CD4-positive, alpha-beta T cell treated with Interleukin-4 for 4 hours (primary cell): ENCODE measurements at regions not wholly inside any gene's neighbourhood (a gene's known extent, or its start where the extent isn't known, plus 50 kb on each side); places are given as distances from the start of the nearest gene placed in this dataset.
"Not testable (repeated sequence)": the region's sequence is repeated elsewhere in the genome, so short reads cannot be mapped to it uniquely, and the experiment has no call there.

ENCODE experiments used
- DNase-seq: peaks from one replicate; pipeline ENCODE4 v3.0.0-alpha.2; 2020

DNA sequence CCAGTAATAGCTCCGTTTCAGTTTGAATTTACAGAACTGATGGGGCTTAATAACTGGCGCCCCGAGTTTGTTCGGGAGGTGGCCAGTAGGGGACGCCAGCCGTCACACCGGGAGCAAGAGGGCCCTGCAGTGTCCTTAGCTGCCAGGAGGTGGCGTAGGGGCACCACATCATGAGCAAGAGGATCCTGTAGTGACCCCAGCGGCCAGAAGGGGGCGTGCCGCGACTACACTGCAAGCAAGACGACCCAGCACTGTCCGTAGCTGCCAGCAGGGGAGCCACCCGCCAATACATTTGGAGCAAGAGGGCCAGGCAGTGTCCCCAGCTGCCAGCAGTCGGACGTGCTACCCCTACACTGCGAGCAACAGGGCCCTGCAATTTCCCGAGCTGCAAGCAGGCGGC, 663.7 kb upstream of the B3GAT1 start:
- peak; percentile 13 for DNase-seq

DNA sequence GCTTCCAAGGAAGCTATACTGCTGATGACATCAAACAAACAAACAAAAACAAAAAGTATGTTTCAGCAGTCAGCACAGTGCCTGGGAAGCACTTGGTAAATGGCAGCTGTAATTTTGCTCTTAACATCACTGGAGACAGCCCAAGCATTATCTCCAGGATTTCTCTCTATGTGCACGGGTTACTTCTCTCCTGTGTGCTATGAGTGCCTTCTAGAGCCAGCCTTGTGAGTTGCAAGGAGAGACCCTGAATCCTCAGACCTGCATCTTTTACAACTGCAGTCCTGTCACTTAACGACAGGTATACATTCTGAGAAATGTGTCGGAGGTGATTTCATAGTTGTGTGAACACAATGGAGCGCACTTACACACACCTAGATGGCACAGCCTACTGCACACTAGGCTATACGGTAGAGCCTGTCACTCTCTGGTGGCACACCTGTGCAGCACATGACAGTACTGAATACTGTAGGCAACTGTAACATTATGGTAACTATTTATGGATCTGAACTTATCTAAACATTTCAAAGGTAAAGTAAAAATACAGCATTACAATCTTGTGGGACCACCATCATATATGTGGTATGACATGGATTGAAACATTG, 662.5 kb upstream of the B3GAT1 start:
- no peak for DNase-seq

DNA sequence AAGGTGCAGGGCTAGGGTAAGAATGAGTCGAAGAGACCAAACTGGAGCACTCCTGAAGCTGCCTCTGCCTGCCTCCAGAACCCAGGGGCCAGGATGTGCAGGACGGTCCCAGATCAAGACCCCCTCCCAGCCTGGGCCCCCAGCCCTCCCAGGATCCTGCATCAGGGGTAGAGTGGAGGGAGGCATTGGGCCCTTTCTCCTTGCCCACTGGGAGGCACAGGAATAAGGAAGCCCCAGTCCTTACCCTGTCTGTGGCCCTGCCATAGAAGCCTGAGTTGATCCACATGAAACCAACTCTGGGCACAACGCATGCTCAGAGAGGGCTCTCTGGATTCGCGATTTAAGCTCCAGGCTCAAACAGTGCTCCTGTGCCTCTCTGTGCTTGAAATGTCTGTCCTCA, 661.8 kb upstream of the B3GAT1 start:
- no peak for DNase-seq

GRCh38 chr11:135073381-135073780, 661.3 kb upstream of the B3GAT1 start:
- DNase-seq = no peak

DNA sequence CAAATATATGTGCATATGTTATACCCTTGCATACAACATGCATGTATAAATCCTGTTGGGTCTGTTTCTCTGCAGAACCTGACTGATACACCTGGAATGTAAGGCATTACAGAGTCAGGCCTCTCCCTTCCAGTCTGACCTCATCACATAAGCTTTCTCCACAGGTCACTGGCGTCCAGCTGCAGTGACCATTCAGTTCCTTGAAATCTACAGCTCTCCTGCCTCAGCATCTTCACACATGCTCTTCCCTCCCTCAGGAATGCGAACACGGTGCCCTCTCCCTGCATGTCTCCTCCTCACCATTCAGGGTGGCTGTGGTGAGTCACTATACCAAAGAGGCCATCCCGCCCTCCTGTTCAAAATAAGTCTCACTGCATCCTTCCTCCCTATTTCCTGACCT, 657.8 kb upstream of the B3GAT1 start:
- DNase-seq = no peak

DNA sequence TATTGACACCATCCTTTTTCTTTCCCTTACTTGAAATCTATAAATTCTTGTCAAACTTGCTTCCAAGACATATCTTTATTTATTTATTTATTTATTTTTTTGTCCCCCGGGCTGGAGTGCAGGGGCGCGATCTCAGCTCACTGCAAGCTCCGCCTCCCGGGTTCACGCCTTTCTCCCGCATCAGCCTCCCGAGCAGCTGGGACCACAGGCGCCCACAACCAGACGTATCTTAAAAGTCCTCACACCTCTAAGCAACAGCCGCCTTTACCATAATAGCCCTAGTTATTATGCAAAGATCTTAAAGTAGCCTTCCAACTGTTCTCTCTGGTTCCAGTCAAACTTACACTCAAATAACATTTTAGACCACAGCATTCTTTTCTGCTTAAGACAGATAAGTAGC, 657.0 kb upstream of the B3GAT1 start:
- no peak for DNase-seq

DNA sequence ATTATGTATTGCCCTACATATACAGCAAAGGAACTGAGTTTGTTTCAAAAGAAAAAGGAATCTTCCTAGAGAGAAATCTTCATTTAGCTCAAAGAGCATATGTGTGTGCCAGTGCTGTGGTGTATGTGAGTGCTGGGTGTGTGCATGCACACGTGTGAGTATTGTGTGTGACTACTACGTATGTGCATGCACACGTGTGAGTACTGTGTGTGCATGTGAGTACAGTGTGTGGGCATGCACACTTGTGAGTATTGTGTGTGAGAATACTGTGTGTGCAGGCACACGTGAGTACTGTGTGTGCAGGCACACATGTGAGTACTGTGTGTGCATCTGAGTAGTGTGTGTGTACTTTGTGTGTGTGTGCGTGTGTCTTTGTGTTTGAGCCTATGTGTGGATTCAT, 651.0 kb upstream of the B3GAT1 start:
- no peak for DNase-seq

GRCh38 chr11:135061166-135061565, 649.1 kb upstream of the B3GAT1 start:
- DNase-seq = no peak

- no peak for DNase-seq
Measured at GRCh38 chr11:135046986-135047385, 634.9 kb upstream of the B3GAT1 start.

GRCh38 chr11:135046556-135046955, 634.5 kb upstream of the B3GAT1 start:
- no peak for DNase-seq

DNA sequence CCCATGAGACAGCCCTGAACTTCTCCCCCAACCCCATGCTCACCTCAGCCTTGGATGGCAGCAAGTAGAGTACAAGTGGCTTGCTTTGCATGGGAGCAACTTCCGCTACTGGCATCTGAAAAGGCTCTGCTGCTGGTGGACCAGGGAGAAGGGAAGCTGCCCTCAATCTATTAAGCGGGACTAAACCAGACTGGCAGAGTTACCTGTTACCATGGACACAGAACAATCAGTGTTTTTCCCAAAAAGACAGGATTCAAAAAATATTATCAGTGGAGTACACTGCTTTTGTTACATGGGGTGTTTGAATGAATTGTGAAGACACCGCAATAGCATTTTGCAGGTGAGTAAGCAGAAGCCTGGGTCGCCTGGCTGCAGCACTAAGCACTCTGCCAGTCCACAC, 631.4 kb upstream of the B3GAT1 start:
- DNase-seq = no peak

- DNase-seq = no peak
Measured at GRCh38 chr11:135037828-135038227, 625.8 kb upstream of the B3GAT1 start.

DNA sequence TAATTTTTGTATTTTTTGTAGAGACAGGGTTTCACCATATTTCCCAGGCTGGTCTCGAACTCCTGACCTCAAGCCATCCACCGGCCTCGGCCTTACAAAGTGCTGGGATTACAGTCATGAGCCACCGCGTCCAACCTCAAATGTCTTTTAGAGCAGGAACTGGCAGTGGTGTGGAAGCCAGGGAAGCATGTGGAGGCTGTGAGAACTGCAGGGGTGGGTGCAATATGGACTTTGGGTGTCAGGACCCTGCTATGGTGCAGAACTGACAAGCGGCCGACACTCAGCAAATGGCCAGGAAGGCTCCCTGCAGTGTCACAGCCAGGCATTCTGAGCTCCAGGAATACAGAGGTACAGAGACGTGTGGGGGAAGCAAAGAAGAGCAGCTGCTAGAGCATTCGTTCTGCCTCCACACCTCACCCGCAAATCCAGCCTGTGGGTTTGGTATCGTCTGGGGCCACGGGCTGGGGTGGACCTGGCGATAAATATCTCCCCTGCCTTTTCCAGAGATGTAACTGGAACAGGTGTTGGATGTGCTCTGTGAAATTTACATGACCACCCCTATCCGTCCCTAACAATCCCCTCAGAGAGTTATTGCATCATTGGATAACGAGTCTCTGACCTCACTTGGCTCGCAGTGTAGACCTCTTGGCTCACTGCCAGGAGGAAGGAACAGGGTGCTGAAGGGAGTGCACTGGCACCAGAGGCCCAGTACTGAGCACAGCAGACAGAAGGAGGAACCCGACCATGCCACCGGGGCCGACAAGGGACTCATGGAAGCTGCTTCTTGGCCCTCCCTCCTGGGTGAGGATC, 624.7 kb upstream of the B3GAT1 start:
- no peak for DNase-seq

GRCh38 chr11:135035282-135035681, 623.2 kb upstream of the B3GAT1 start:
- DNase-seq = no peak

- no peak for DNase-seq
Measured at GRCh38 chr11:135033540-135033939, 621.5 kb upstream of the B3GAT1 start.

- DNase-seq = no peak
Measured at GRCh38 chr11:135031205-135031989, 619.4 kb upstream of the B3GAT1 start.

GRCh38 chr11:135027461-135027860, 615.4 kb upstream of the B3GAT1 start:
- no peak for DNase-seq

GRCh38 chr11:135023499-135023898, 611.5 kb upstream of the B3GAT1 start:
- DNase-seq = no peak

GRCh38 chr11:135022454-135022853, 610.4 kb upstream of the B3GAT1 start:
- DNase-seq = no peak

GRCh38 chr11:135019899-135020298, 607.9 kb upstream of the B3GAT1 start:
- DNase-seq = no peak

DNA sequence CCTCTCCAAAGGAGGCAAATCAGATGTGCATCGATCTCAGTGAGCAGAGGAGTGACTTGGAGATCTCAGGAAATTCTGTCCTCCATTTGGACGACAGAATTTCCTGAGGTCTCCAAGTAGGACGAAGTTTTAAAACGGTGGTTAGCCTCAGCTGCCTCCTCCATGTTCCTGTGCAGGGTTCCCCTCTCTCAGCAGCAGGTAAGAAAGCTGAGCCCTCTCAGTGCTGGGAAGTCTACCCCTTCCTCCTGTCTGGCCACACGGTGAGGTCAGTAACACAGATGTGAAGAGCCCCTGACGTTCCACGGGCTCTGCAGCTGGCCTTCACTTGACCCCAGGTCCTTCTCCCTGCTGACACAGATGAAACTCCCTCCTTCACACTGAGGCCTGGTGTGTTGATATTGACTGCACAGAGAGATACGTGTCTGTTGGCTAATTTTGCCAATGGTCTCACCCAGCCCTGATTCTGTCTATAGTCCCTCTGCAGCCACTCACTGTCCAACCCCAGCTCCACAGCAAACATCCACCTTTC, 607.4 kb upstream of the B3GAT1 start:
- no peak for DNase-seq

DNA sequence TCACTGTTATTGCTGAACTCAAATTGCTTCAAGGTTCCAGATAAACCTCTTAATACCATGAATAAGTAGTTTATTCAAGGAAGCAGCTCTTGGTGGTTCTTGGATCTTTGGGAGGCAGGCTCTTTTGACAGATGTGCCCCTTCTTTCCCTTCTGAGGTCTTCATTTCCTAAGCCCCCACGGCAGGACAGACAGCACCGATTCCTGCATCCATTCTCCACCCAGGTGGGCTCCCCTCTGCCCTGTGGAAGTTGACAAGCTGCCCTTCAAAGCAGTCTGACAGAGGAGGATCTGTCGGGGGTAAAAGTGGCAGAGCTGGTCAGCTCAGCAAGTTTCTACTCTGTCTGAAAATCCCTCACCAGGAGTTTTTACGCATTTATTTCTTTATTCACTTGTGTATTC, 605.3 kb upstream of the B3GAT1 start:
- DNase-seq = no peak

DNA sequence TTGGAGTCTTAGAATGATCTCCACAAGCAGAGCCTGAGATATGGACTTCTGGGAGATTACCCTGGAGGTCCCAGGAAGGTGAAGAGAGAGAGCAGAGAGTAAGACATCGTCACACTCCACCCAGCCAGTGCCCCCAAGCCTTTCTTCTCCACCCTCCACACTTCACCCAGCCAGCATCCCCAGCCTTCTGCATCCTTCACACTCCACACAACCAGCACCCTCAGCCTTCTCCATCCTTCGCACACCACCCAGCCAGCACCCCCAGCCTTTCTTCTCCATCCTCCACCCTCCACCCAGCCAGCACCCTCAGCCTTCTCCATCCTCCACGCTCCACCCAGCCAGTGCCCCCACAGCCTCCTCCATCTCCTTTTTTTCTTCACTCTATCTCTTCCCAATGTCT, 603.9 kb upstream of the B3GAT1 start:
- no peak for DNase-seq

DNA sequence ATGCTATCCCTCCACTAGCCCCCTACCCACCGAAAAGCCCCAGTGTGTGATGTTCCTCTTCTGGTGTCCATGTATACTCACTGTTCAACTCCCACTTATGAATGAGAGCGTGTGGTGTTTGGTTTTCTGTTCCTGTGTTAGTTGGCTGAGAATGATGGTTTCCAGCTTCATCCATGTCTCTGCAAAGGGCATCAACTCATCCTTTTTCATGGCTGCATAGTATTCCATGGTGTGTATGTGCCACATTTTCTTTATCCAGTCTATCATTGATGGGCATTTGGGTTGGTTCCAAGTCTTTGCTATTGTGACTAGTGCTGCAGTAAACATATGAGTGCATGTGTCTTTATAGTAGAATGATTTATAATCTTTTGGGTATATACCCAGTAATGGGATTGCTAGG, 599.3 kb upstream of the B3GAT1 start:
- DNase-seq = not testable (repeated sequence)
